ENCODE measurements at regions not wholly inside any gene's neighbourhood (a gene's known extent, or its start where the extent isn't known, plus 50 kb on each side); places are given as distances from the start of the nearest gene placed in this dataset.

- ChIA-PET CTCF (no interaction called here), POLR2A (no interaction called here)
- WGBS (ENCODE audit: insufficient coverage): 100% methylated on average over 2 of the region's 5 CpGs
- Mint-ChIP-seq H3K27me3 (no peaks in the 10 kb centered on the region), H3K27ac (no peak overlapping the region), H3K4me3 (no peak overlapping the region), H3K4me1 (no peaks in the 10 kb centered on the region), H3K9me3 (ENCODE audit: insufficient read depth) (no peaks in the 10 kb centered on the region)
- no peak overlapping the region for H3K4me2 ChIP-seq (replicated peaks; ENCODE audit: low read depth, low read length, poor library complexity, severe bottlenecking)
- DNase-seq (no peak), ATAC-seq (ENCODE audit: low read depth) (no peak)
- H3K79me2 ChIP-seq (ENCODE audit: control insufficient read depth, insufficient read depth, low read length): no peaks in the 10 kb centered on the region
- TF ChIP-seq EZH2 (IDR thresholded peaks at IDR 0.05; ENCODE audit: borderline replicate concordance, insufficient read depth, low read depth, low read length, poor library complexity, severe bottlenecking): no peak
- TF ChIP-seq CTCF (IDR thresholded peaks at IDR 0.05): no peak
- H4K20me1 ChIP-seq (ENCODE audit: control insufficient read depth, insufficient read depth, low read length, poor library complexity, severe bottlenecking): no peaks in the 10 kb centered on the region
- no peaks in the 10 kb centered on the region for H3K9me3 ChIP-seq (ENCODE audit: control extremely low read depth in 1 of 3, control insufficient read depth in 2 of 3, insufficient read depth in 1 of 3, low read length in 2 of 3)
- no peak overlapping the region for H3K27ac ChIP-seq (ENCODE audit: low read length in 2 of 2)
- no peaks in the 10 kb centered on the region for H3K27me3 ChIP-seq (replicated peaks in 1 of 4; ENCODE audit: control extremely low read depth in 1 of 4, control insufficient read depth in 3 of 4, insufficient read depth in 4 of 4, low read length in 3 of 4)
- no peak overlapping the region for H2AFZ ChIP-seq (ENCODE audit: insufficient read depth, low read depth, low read length, poor library complexity, severe bottlenecking)
- H3K4me1 ChIP-seq (ENCODE audit: control insufficient read depth in 2 of 2, insufficient read depth in 2 of 2, low read length in 2 of 2): no peaks in the 10 kb centered on the region
- H3K9ac ChIP-seq (ENCODE audit: low read length): no peak overlapping the region
- H3K4me3 ChIP-seq (ENCODE audit: control extremely low read depth in 1 of 5, extremely low read depth in 1 of 5, insufficient read depth in 1 of 5, low read depth in 2 of 5, low read length in 4 of 5): no peak overlapping the region
- no peaks in the 10 kb centered on the region for H3K36me3 ChIP-seq (replicated peaks in 1 of 2; ENCODE audit: control extremely low read depth in 1 of 2, control insufficient read depth in 1 of 2, extremely low read depth in 1 of 2, insufficient read depth in 2 of 2, low read length in 1 of 2)
- intact Hi-C loops (cut with micrococcal nuclease): no loop called here
These were observed 138.0 kb downstream of the MAP3K7 start for GRCh38 chr6:90448836-90449235.

- no peak overlapping the region for H3K27ac Mint-ChIP-seq
- no peak for ATAC-seq (ENCODE audit: low read depth)
- CTCF ChIA-PET: no interaction called here
These were observed 140.7 kb downstream of the MAP3K7 start for GRCh38 chr6:90446164-90446563.

More at GRCh38 chr6:90446164-90446563, 140.7 kb downstream of the MAP3K7 start:
- H3K9me3 ChIP-seq (ENCODE audit: control extremely low read depth in 1 of 3, control insufficient read depth in 2 of 3, insufficient read depth in 1 of 3, low read length in 2 of 3): no peaks in the 10 kb centered on the region
- POLR2A ChIA-PET: no interaction called here
- H3K4me2 ChIP-seq (replicated peaks; ENCODE audit: low read depth, low read length, poor library complexity, severe bottlenecking): no peak overlapping the region
- H3K4me1 Mint-ChIP-seq: no peaks in the 10 kb centered on the region
- H3K4me1 ChIP-seq (ENCODE audit: control insufficient read depth in 2 of 2, insufficient read depth in 2 of 2, low read length in 2 of 2): no peaks in the 10 kb centered on the region
- intact Hi-C loops (cut with micrococcal nuclease): no loop called here
- DNase-seq: no peak
- no peak overlapping the region for H3K27ac ChIP-seq (ENCODE audit: low read length in 2 of 2)
- no peaks in the 10 kb centered on the region for H3K36me3 ChIP-seq (replicated peaks in 1 of 2; ENCODE audit: control extremely low read depth in 1 of 2, control insufficient read depth in 1 of 2, extremely low read depth in 1 of 2, insufficient read depth in 2 of 2, low read length in 1 of 2)
- no peaks in the 10 kb centered on the region for H3K79me2 ChIP-seq (ENCODE audit: control insufficient read depth, insufficient read depth, low read length)
- H3K4me3 ChIP-seq (ENCODE audit: control extremely low read depth in 1 of 5, extremely low read depth in 1 of 5, insufficient read depth in 1 of 5, low read depth in 2 of 5, low read length in 4 of 5): no peak overlapping the region
- H3K4me3 Mint-ChIP-seq: no peak overlapping the region
- no peaks in the 10 kb centered on the region for H3K27me3 Mint-ChIP-seq
- no peak overlapping the region for H2AFZ ChIP-seq (ENCODE audit: insufficient read depth, low read depth, low read length, poor library complexity, severe bottlenecking)
- no peaks in the 10 kb centered on the region for H3K9me3 Mint-ChIP-seq (ENCODE audit: insufficient read depth)
- TF ChIP-seq CTCF (IDR thresholded peaks at IDR 0.05) (no peak), EZH2 (IDR thresholded peaks at IDR 0.05; ENCODE audit: borderline replicate concordance, insufficient read depth, low read depth, low read length, poor library complexity, severe bottlenecking) (no peak)
- no peaks in the 10 kb centered on the region for H3K27me3 ChIP-seq (replicated peaks in 1 of 4; ENCODE audit: control extremely low read depth in 1 of 4, control insufficient read depth in 3 of 4, insufficient read depth in 4 of 4, low read length in 3 of 4)
- H3K9ac ChIP-seq (ENCODE audit: low read length): no peak overlapping the region
- no CpG with 5 or more reads among the region's 2 CpGs for WGBS (ENCODE audit: insufficient coverage)
- no peaks in the 10 kb centered on the region for H4K20me1 ChIP-seq (ENCODE audit: control insufficient read depth, insufficient read depth, low read length, poor library complexity, severe bottlenecking)

Data from B cell (primary cell).